WTC11 (cell line): ENCODE measurements at regions not wholly inside any gene's neighbourhood (a gene's known extent, or its start where the extent isn't known, plus 50 kb on each side); places are given as distances from the start of the nearest gene placed in this dataset.

Experiments
- ATF3 ChIP-seq: sonication (generic); formaldehyde crosslinking; conservative IDR thresholded peaks from 2 replicates; pipeline ENCODE4 v1.8.1; 2022; ENCODE audit warnings: mild to moderate bottlenecking, missing genetic modification reagents
- CTCF ChIP-seq: fragments of 200-600 bp; IDR thresholded peaks from 2 replicates; pipeline ENCODE4 v1.8.0; 2022; ENCODE audit warnings: antibody characterized with exemption
- E2F5 ChIP-seq: sonication (generic); formaldehyde crosslinking; IDR thresholded peaks from 2 replicates; pipeline ENCODE4 v1.8.1; 2022; ENCODE audit warnings: mild to moderate bottlenecking, moderate library complexity, missing genetic modification reagents
- HMGXB4 ChIP-seq: sonication (generic); formaldehyde crosslinking; IDR thresholded peaks from 2 replicates; pipeline ENCODE4 v1.8.1; 2023; ENCODE audit warnings: mild to moderate bottlenecking, moderate library complexity, missing genetic modification reagents
- MAX ChIP-seq: sonication (generic); formaldehyde crosslinking; IDR thresholded peaks from 2 replicates; pipeline ENCODE4 v1.8.0; 2022; ENCODE audit warnings: mild to moderate bottlenecking, missing genetic modification reagents
- NFATC4 ChIP-seq: fragments of 250-450 bp; sonication (Bioruptor Pico); IDR thresholded peaks from 2 replicates; pipeline ENCODE4 v1.9.0; 2021; ENCODE audit warnings: mild to moderate bottlenecking
- NR2C2 ChIP-seq: sonication (generic); formaldehyde crosslinking; IDR thresholded peaks from 2 replicates; pipeline ENCODE4 v1.8.0; 2022; ENCODE audit warnings: mild to moderate bottlenecking, missing genetic modification reagents
- PRDM15 ChIP-seq: sonication (generic); formaldehyde crosslinking; IDR thresholded peaks from 2 replicates; pipeline ENCODE4 v1.8.0; 2022; ENCODE audit warnings: missing genetic modification reagents
- SMAD3 ChIP-seq: sonication (generic); formaldehyde crosslinking; IDR thresholded peaks from 2 replicates; pipeline ENCODE4 v1.8.0; 2022; ENCODE audit warnings: missing genetic modification reagents, mild to moderate bottlenecking, borderline replicate concordance
- TEAD4 ChIP-seq: sonication (generic); formaldehyde crosslinking; IDR thresholded peaks from 2 replicates; pipeline ENCODE4 v1.8.0; 2022; ENCODE audit warnings: mild to moderate bottlenecking, missing genetic modification reagents
- ZBTB21 ChIP-seq: sonication (generic); formaldehyde crosslinking; IDR thresholded peaks from 2 replicates; pipeline ENCODE4 v1.8.1; 2023; ENCODE audit warnings: mild to moderate bottlenecking, missing genetic modification reagents, borderline replicate concordance
- ZNF263 ChIP-seq: sonication (generic); formaldehyde crosslinking; IDR thresholded peaks from 2 replicates; pipeline ENCODE4 v1.8.1; 2022; ENCODE audit warnings: low read depth, mild to moderate bottlenecking, moderate library complexity, missing genetic modification reagents
- ZNF423 ChIP-seq: fragments of 250-450 bp; sonication (Bioruptor Pico); IDR thresholded peaks from 2 replicates; pipeline ENCODE4 v2.1.2; 2022; ENCODE audit warnings: mild to moderate bottlenecking, moderate library complexity

GRCh38 chr6:159564456-159564855, 128.6 kb downstream of the SOD2 start:
- TF ChIP-seq CTCF (no peak), NR2C2 (CRISPR knock-in tag) (no peak), E2F5 (CRISPR knock-in tag) (no peak), ATF3 (no peak), NFATC4 (CRISPR knock-in tag) (no peak), ZNF263 (no peak), SMAD3 (CRISPR knock-in tag) (no peak), PRDM15 (no peak), MAX (CRISPR knock-in tag) (no peak), ZBTB21 (CRISPR knock-in tag) (no peak), ZNF423 (CRISPR knock-in tag) (no peak), TEAD4 (CRISPR knock-in tag) (no peak), HMGXB4 (no peak)
